GM12892 (cell line): ENCODE measurements at regions not wholly inside any gene's neighbourhood (a gene's known extent, or its start where the extent isn't known, plus 50 kb on each side); places are given as distances from the start of the nearest gene placed in this dataset.

Experiments used
- POLR2A ChIP-seq: IDR thresholded peaks from 2 replicates; pipeline ENCODE4 v1.6.1; 2011; ENCODE audit warnings: low read depth, low read length, control low read depth
- TAF1 ChIP-seq: IDR thresholded peaks from 2 replicates; pipeline ENCODE4 v1.6.1; 2011; ENCODE audit warnings: low read depth, mild to moderate bottlenecking, control low read depth, low read length, borderline replicate concordance

GRCh38 chrX:9162698-9163097, 128.8 kb upstream of the FAM9B start:
- TF ChIP-seq TAF1 (no peak), POLR2A (no peak)
